GM12878 (cell line): ENCODE measurements at regions not wholly inside any gene's neighbourhood (a gene's known extent, or its start where the extent isn't known, plus 50 kb on each side); places are given as distances from the start of the nearest gene placed in this dataset.

Experiments
- ATAC-seq: fragments of 200-7000 bp; cut with Tn5 transposase; 3 replicates; pipeline ENCODE4 v1.9.1; 2020; ENCODE audit warnings: mild to moderate bottlenecking, moderate library complexity
- BruUV-seq: library from RNA; stranded (reverse); fragments of 400-500 nt; replicated peaks from 2 replicates; lab custom pipeline; 2021; lab: Mats Ljungman, UMichigan
- CTCF ChIA-PET: fragments of 300-600 bp; sonication (Branson Sonifier 250); formaldehyde crosslinking; extraction: SDS; loops from one replicate; lab custom pipeline; 2021; ENCODE audit warnings: inconsistent platforms; lab: Yijun Ruan, JAX
- POLR2A ChIA-PET: fragments of 350-600 bp; formaldehyde crosslinking; extraction: SDS; loops from one replicate; lab custom pipeline; 2021; ENCODE audit warnings: inconsistent platforms; lab: Charles Lee
- RAD21 ChIA-PET: fragments of 300-600 bp; sonication (Branson Sonifier 250); formaldehyde crosslinking; loops from one replicate; lab custom pipeline; 2023; ENCODE audit warnings: antibody characterized with exemption; ENCODE audit not compliant: unreplicated experiment; lab: Charles Lee
- SMC1A ChIA-PET: fragments of 300-600 bp; sonication (Branson Sonifier 250); formaldehyde crosslinking; loops from one replicate; lab custom pipeline; 2023; ENCODE audit not compliant: unreplicated experiment, uncharacterized antibody; lab: Charles Lee
- DNase-seq: peaks from one replicate; pipeline ENCODE4 v3.0.0-alpha.2; 2011; ENCODE audit warnings: low read depth, low spot score
- FAIRE-seq: peaks from 3 replicates; lab custom pipeline; 2011; peaks lifted over from hg19 to GRCh38; lab: Jason Lieb, UNC
- H2AFZ ChIP-seq: 2 replicates; pipeline ENCODE4 v1.6.0; 2011; ENCODE audit warnings: low read depth, low read length, control low read depth; ENCODE audit not compliant: control insufficient read depth
- H3K27ac ChIP-seq: 2 replicates; pipeline ENCODE4 v1.5.1; 2011; ENCODE audit warnings: control low read depth; ENCODE audit not compliant: control insufficient read depth, insufficient read depth
- H3K27me3 ChIP-seq, 2 experiments: replicated peaks in 1 of 2; 2 replicates each; pipeline versions ENCODE4 v1.6.0 to v1.6.1; 2011; ENCODE audit warnings: low read length in 1 of 2; ENCODE audit not compliant: control insufficient read depth in 2 of 2, insufficient read depth in 2 of 2
- H3K36me3 ChIP-seq, 2 experiments: 2 replicates each; pipeline ENCODE4 v1.5.1; 2011; ENCODE audit warnings: low read length in 1 of 2; ENCODE audit not compliant: control insufficient read depth in 2 of 2, insufficient read depth in 2 of 2
- H3K4me1 ChIP-seq: 2 replicates; pipeline ENCODE4 v1.6.1; 2011; ENCODE audit warnings: mild to moderate bottlenecking, low read length, moderate library complexity, mixed read lengths; ENCODE audit not compliant: control insufficient read depth, insufficient read depth
- H3K4me2 ChIP-seq: 2 replicates; pipeline ENCODE4 v1.6.0; 2011; ENCODE audit warnings: control low read depth; ENCODE audit not compliant: control insufficient read depth, insufficient read depth
- H3K4me3 ChIP-seq: fragments of 200-600 bp; sonication (generic); 2 replicates; pipeline ENCODE4 v1.5.1; 2016
- H3K79me2 ChIP-seq: 2 replicates; pipeline ENCODE4 v1.6.0; 2011; ENCODE audit warnings: low read length; ENCODE audit not compliant: control insufficient read depth, insufficient read depth
- H3K9ac ChIP-seq: 2 replicates; pipeline ENCODE4 v1.8.0; 2011; ENCODE audit warnings: low read length, control low read depth, mixed read lengths; ENCODE audit not compliant: control insufficient read depth, insufficient read depth
- H3K9me3 ChIP-seq: replicated peaks from 3 replicates; pipeline ENCODE4 v1.5.1; 2011; ENCODE audit warnings: mild to moderate bottlenecking, low read length; ENCODE audit not compliant: control insufficient read depth, insufficient read depth
- H4K20me1 ChIP-seq: 2 replicates; pipeline ENCODE4 v1.6.0; 2011; ENCODE audit not compliant: control insufficient read depth, insufficient read depth
- BCL3 ChIP-seq: IDR thresholded peaks from 2 replicates; pipeline ENCODE4 v1.6.1; 2011; ENCODE audit warnings: borderline replicate concordance, low read depth, mild to moderate bottlenecking, moderate library complexity, low read length; ENCODE audit not compliant: insufficient read depth, poor library complexity, severe bottlenecking
- BMI1 ChIP-seq: fragments of 450-650 bp; IDR thresholded peaks from 2 replicates; pipeline ENCODE4 v1.6.1; 2016; ENCODE audit warnings: mild to moderate bottlenecking, moderate library complexity, borderline replicate concordance
- JUND ChIP-seq: IDR thresholded peaks from 2 replicates; pipeline ENCODE4 v1.6.1; 2012; ENCODE audit warnings: low read depth, mild to moderate bottlenecking, low read length, improper control_type of control experiment, moderate library complexity
- RFX5 ChIP-seq: IDR thresholded peaks from 2 replicates; pipeline ENCODE4 v1.6.1; 2011; ENCODE audit warnings: low read depth, low read length, improper control_type of control experiment
- STAT1 ChIP-seq: fragments of 450-650 bp; conservative IDR thresholded peaks from 2 replicates; pipeline ENCODE4 v1.6.1; 2014; ENCODE audit warnings: antibody characterized with exemption, mild to moderate bottlenecking
- WGBS: methylation state at CpG from one replicate; pipeline ENCODE4 v1.1.6; 2016; ENCODE audit warnings: low lambda C conversion rate; ENCODE audit not compliant: insufficient replicate concordance, insufficient coverage; ENCODE audit errors: missing lambda C conversion rate; 5-methylcytosine and 5-hydroxymethylcytosine counted together
- in situ Hi-C: fragments of 300-500 bp; cut with MboI; formaldehyde crosslinking; loops from 9 replicates; pipeline ENCODE4 v1.14.3; 2018; ENCODE audit warnings: mixed read lengths
- intact Hi-C: fragments of 100-400 bp; cut with micrococcal nuclease; formaldehyde crosslinking; loops from one replicate; pipeline ENCODE4 v1.14.2; 2022; ENCODE audit not compliant: unreplicated experiment

GRCh38 chr13:107843681-107844080 lies 371.7 kb downstream of the LIG4 start:
- ChIA-PET CTCF (no interaction called here), RAD21 (no interaction called here), SMC1A (no interaction called here), POLR2A (no interaction called here)
- H3K27me3 ChIP-seq: no peaks in the 10 kb centered on the region
- in situ Hi-C loops: no loop called here
- H3K4me2 ChIP-seq: no peak overlapping the region
- 0% methylated on average over 3 of the region's 3 CpGs for WGBS
- no peak for TF ChIP-seq STAT1
- TF ChIP-seq BMI1: no peak
- H3K4me3 ChIP-seq: no peak overlapping the region
- H3K4me1 ChIP-seq: no peaks in the 10 kb centered on the region
- H3K79me2 ChIP-seq: no peaks in the 10 kb centered on the region
- intact Hi-C loops: no loop called here
- H3K36me3 ChIP-seq: no peaks in the 10 kb centered on the region
- ATAC-seq: no peak
- no peak overlapping the region for H3K27ac ChIP-seq
- H2AFZ ChIP-seq: no peak overlapping the region
- no peaks in the 10 kb centered on the region for H4K20me1 ChIP-seq
- no peak overlapping the region for H3K9ac ChIP-seq
- no peak for FAIRE-seq
- no TSS peak for BruUV-seq
- H3K9me3 ChIP-seq: no peaks in the 10 kb centered on the region
- no peak for DNase-seq

GRCh38 chr13:107843281-107843680 lies 372.1 kb downstream of the LIG4 start:
- no peaks in the 10 kb centered on the region for H3K4me1 ChIP-seq
- RAD21 ChIA-PET: no interaction called here
- H3K4me2 ChIP-seq: no peak overlapping the region
- no peaks in the 10 kb centered on the region for H3K27me3 ChIP-seq
- H3K4me3 ChIP-seq: no peak overlapping the region
- CTCF ChIA-PET: no interaction called here
- FAIRE-seq (no peak), DNase-seq (no peak)
- H3K9ac ChIP-seq: no peak overlapping the region
- POLR2A ChIA-PET: no interaction called here
- H2AFZ ChIP-seq: no peak overlapping the region
- no peaks in the 10 kb centered on the region for H3K9me3 ChIP-seq
- intact Hi-C loops: no loop called here
- WGBS: 14% methylated on average over 4 of the region's 4 CpGs
- no peaks in the 10 kb centered on the region for H3K36me3 ChIP-seq
- H3K79me2 ChIP-seq: no peaks in the 10 kb centered on the region
- BruUV-seq: no TSS peak
- H3K27ac ChIP-seq: no peak overlapping the region
- in situ Hi-C loops: no loop called here
- SMC1A ChIA-PET: no interaction called here
- H4K20me1 ChIP-seq: no peaks in the 10 kb centered on the region
- TF ChIP-seq BCL3 (no peak), RFX5 (no peak), JUND (no peak)
- TF ChIP-seq, all 136 proteins: peak for 0
- ATAC-seq: no peak
